Astrocyte of the cerebellum (primary cell): ENCODE measurements at regions not wholly inside any gene's neighbourhood (a gene's known extent, or its start where the extent isn't known, plus 50 kb on each side); places are given as distances from the start of the nearest gene placed in this dataset.

Source experiments
- DNase-seq: peaks from one replicate; pipeline ENCODE4 v3.0.0-alpha.2; 2011; ENCODE audit warnings: low read depth
- H3K4me3 ChIP-seq: 2 replicates; pipeline ENCODE4 v1.5.1; 2011; ENCODE audit warnings: mild to moderate bottlenecking, low read depth, low read length, moderate library complexity
- CTCF ChIP-seq: IDR thresholded peaks from 2 replicates; pipeline ENCODE4 v1.5.1; 2012; ENCODE audit warnings: low read length, low read depth, moderate library complexity, mild to moderate bottlenecking; ENCODE audit errors: missing control alignments
- in situ Hi-C: cut with HindIII; loops from 2 replicates; pipeline ENCODE4 v1.10.0; 2017; ENCODE audit warnings: low sequenced_read_pairs

- no peak for DNase-seq
- no peak overlapping the region for H3K4me3 ChIP-seq
- TF ChIP-seq CTCF = no peak
- in situ Hi-C loops = no loop called here
These were observed 674.9 kb upstream of the ADGRL4 start for GRCh38 chr1:79681382-79681781.

- no peak for DNase-seq
- no peak overlapping the region for H3K4me3 ChIP-seq
- in situ Hi-C loops = no loop called here
- TF ChIP-seq CTCF = no peak
These were observed 673.4 kb upstream of the ADGRL4 start for GRCh38 chr1:79679916-79680315.

GRCh38 chr1:79667848-79668696 lies 661.5 kb upstream of the ADGRL4 start:
- no peak for TF ChIP-seq CTCF
- DNase-seq = no peak
- H3K4me3 ChIP-seq = no peak overlapping the region
- in situ Hi-C loops = no loop called here

GRCh38 chr1:79667166-79667565 lies 660.6 kb upstream of the ADGRL4 start:
- no peak overlapping the region for H3K4me3 ChIP-seq
- TF ChIP-seq CTCF = no peak
- in situ Hi-C loops = no loop called here
- no peak for DNase-seq

GRCh38 chr1:79663916-79664315 lies 657.4 kb upstream of the ADGRL4 start:
- no peak overlapping the region for H3K4me3 ChIP-seq
- no peak for TF ChIP-seq CTCF
- in situ Hi-C loops = no loop called here
- DNase-seq = no peak

GRCh38 chr1:79662596-79662995 lies 656.1 kb upstream of the ADGRL4 start:
- no peak for TF ChIP-seq CTCF
- DNase-seq = no peak
- no peak overlapping the region for H3K4me3 ChIP-seq
- in situ Hi-C loops = no loop called here
